IMR-90 (cell line): ENCODE measurements at regions not wholly inside any gene's neighbourhood (a gene's known extent, or its start where the extent isn't known, plus 50 kb on each side); places are given as distances from the start of the nearest gene placed in this dataset.

Source experiments
- CEBPB ChIP-seq: IDR thresholded peaks from 2 replicates; pipeline ENCODE4 v1.6.1; 2012; ENCODE audit warnings: low read depth, low read length, improper control_type of control experiment
- CHD1 ChIP-seq: IDR thresholded peaks from 2 replicates; pipeline ENCODE4 v1.6.1; 2012; ENCODE audit warnings: low read depth, low read length, improper control_type of control experiment
- FOS ChIP-seq: fragments of 150-350 bp; IDR thresholded peaks from 2 replicates; pipeline ENCODE4 v1.6.1; 2016; ENCODE audit warnings: low read depth, low read length
- MAFK ChIP-seq: IDR thresholded peaks from 2 replicates; pipeline ENCODE4 v1.6.1; 2012; ENCODE audit warnings: low read depth, low read length, improper control_type of control experiment
- MXI1 ChIP-seq: IDR thresholded peaks from 2 replicates; pipeline ENCODE4 v1.6.1; 2012; ENCODE audit warnings: low read depth, mild to moderate bottlenecking, low read length, moderate library complexity, borderline replicate concordance
- POLR2A ChIP-seq: IDR thresholded peaks from 2 replicates; pipeline ENCODE4 v1.6.1; 2012; ENCODE audit warnings: mild to moderate bottlenecking, low read depth, low read length
- RAD21 ChIP-seq: IDR thresholded peaks from 2 replicates; pipeline ENCODE4 v1.6.1; 2012; ENCODE audit warnings: low read length, improper control_type of control experiment
- RCOR1 ChIP-seq: IDR thresholded peaks from 2 replicates; pipeline ENCODE4 v1.6.1; 2012; ENCODE audit warnings: mild to moderate bottlenecking, low read length, improper control_type of control experiment; ENCODE audit not compliant: insufficient replicate concordance
- RFX5 ChIP-seq: IDR thresholded peaks from 2 replicates; pipeline ENCODE4 v1.8.0; 2012; ENCODE audit warnings: low read depth, mild to moderate bottlenecking, low read length, moderate library complexity
- SMC3 ChIP-seq: fragments of 150-350 bp; IDR thresholded peaks from 2 replicates; pipeline ENCODE4 v1.6.1; 2016; ENCODE audit warnings: low read depth, mild to moderate bottlenecking, antibody characterized with exemption, low read length, moderate library complexity
- TF ChIP-seq, protein P1 (sequence below): conservative IDR thresholded peaks from 2 replicates; pipeline ENCODE4 v1.5.1; 2012; ENCODE audit warnings: mild to moderate bottlenecking, low read depth, low read length, improper control_type of control experiment
- TF ChIP-seq, protein P2 (sequence below): fragments of 150-350 bp; IDR thresholded peaks from 2 replicates; pipeline ENCODE4 v1.6.1; 2017; ENCODE audit warnings: mild to moderate bottlenecking, antibody characterized with exemption, low read length, low read depth

DNA sequence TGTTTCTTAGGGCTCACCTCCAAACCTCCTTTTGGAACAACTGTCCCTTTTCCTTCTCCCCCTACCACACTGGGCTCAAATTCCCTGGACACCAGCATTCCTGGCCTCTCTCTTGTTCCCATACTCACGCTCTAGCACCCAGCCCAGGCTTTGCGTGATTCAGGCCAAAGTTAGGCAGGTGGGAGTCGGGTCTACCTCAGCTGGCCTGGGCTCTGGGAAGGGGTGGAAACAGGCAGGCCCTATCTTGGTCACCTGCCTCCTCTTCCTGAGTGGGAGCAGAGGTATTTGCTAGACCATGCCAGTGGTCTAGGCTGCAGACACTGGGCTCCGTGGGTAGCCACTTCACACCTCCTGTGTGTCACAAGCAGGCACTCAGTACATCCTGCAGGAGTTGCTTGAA, 211.1 kb upstream of the MAMLD1 start:
- TF ChIP-seq, protein P1, sequence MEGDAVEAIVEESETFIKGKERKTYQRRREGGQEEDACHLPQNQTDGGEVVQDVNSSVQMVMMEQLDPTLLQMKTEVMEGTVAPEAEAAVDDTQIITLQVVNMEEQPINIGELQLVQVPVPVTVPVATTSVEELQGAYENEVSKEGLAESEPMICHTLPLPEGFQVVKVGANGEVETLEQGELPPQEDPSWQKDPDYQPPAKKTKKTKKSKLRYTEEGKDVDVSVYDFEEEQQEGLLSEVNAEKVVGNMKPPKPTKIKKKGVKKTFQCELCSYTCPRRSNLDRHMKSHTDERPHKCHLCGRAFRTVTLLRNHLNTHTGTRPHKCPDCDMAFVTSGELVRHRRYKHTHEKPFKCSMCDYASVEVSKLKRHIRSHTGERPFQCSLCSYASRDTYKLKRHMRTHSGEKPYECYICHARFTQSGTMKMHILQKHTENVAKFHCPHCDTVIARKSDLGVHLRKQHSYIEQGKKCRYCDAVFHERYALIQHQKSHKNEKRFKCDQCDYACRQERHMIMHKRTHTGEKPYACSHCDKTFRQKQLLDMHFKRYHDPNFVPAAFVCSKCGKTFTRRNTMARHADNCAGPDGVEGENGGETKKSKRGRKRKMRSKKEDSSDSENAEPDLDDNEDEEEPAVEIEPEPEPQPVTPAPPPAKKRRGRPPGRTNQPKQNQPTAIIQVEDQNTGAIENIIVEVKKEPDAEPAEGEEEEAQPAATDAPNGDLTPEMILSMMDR, result no peak
- TF ChIP-seq, protein P2, sequence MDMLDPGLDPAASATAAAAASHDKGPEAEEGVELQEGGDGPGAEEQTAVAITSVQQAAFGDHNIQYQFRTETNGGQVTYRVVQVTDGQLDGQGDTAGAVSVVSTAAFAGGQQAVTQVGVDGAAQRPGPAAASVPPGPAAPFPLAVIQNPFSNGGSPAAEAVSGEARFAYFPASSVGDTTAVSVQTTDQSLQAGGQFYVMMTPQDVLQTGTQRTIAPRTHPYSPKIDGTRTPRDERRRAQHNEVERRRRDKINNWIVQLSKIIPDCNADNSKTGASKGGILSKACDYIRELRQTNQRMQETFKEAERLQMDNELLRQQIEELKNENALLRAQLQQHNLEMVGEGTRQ, result no peak
- TF ChIP-seq POLR2A (no peak), RCOR1 (no peak), RFX5 (no peak), CEBPB (no peak), CHD1 (no peak), MXI1 (no peak), MAFK (no peak), RAD21 (no peak), SMC3 (no peak), FOS (no peak)
